ENCODE measurements at regions not wholly inside any gene's neighbourhood (a gene's known extent, or its start where the extent isn't known, plus 50 kb on each side); places are given as distances from the start of the nearest gene placed in this dataset.

- peak; percentile 45 for DNase-seq (ENCODE audit: low spot score)
- no peak overlapping the region for H3K27ac ChIP-seq (ENCODE audit: low read depth, low read length, poor library complexity, severe bottlenecking)
- no peaks in the 10 kb centered on the region for H3K27me3 ChIP-seq (replicated peaks; ENCODE audit: insufficient read depth, low read depth, low read length, poor library complexity)
- CTCF ChIA-PET: no interaction called here
- BruUV-seq (replicated peaks): no TSS peak
- H3K9me3 ChIP-seq (ENCODE audit: low read depth, low read length, poor library complexity, severe bottlenecking): no peaks in the 10 kb centered on the region
- no peaks in the 10 kb centered on the region for H3K36me3 ChIP-seq (ENCODE audit: insufficient read depth, low read length, poor library complexity, severe bottlenecking)
- TF ChIP-seq EZH2 (IDR thresholded peaks at IDR 0.05; ENCODE audit: borderline replicate concordance, low read depth, low read length, poor library complexity, severe bottlenecking): no peak
- TF ChIP-seq, protein P1, sequence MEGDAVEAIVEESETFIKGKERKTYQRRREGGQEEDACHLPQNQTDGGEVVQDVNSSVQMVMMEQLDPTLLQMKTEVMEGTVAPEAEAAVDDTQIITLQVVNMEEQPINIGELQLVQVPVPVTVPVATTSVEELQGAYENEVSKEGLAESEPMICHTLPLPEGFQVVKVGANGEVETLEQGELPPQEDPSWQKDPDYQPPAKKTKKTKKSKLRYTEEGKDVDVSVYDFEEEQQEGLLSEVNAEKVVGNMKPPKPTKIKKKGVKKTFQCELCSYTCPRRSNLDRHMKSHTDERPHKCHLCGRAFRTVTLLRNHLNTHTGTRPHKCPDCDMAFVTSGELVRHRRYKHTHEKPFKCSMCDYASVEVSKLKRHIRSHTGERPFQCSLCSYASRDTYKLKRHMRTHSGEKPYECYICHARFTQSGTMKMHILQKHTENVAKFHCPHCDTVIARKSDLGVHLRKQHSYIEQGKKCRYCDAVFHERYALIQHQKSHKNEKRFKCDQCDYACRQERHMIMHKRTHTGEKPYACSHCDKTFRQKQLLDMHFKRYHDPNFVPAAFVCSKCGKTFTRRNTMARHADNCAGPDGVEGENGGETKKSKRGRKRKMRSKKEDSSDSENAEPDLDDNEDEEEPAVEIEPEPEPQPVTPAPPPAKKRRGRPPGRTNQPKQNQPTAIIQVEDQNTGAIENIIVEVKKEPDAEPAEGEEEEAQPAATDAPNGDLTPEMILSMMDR (conservative IDR thresholded peaks at IDR 0.05; ENCODE audit: low read depth, low read length): no peak
- no peak overlapping the region for H3K4me3 ChIP-seq (ENCODE audit: low read depth, low read length, poor library complexity, severe bottlenecking)
- POLR2A ChIA-PET (ENCODE audit: low non-redundant PET): no interaction called here
- intact Hi-C loops (cut with micrococcal nuclease; ENCODE audit: unreplicated experiment): no loop called here
- H3K4me1 ChIP-seq (ENCODE audit: insufficient read depth, low read length, poor library complexity, severe bottlenecking): peaks cover 7% of the 10 kb centered on the region
Observed at GRCh38 chr2:129619471-129619870, 360.0 kb upstream of the RAB6C start.

DNA sequence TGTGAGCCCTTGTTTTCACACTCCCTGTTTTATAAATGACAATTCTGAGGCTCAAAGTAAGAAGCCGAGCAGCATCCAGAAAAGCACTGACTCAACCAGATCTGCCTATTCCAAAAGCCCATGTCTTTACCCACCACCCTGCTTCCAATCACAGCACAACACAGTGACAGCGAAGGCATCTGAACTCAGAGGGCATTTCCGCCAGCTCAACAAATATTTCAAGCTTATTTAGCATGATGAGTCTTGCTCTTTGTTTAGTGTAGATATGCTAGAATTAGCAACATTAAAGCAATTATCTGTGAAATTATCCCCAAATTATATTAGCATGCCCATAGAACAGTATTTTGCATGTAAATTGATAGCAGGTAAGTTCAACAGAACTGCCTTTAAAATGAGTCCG lies 359.1 kb upstream of the RAB6C start:
- H3K4me1 ChIP-seq (ENCODE audit: insufficient read depth, low read length, poor library complexity, severe bottlenecking): peaks cover 7% of the 10 kb centered on the region
- BruUV-seq (replicated peaks): no TSS peak
- TF ChIP-seq, protein P1 (conservative IDR thresholded peaks at IDR 0.05; ENCODE audit: low read depth, low read length): no peak
- TF ChIP-seq EZH2 (IDR thresholded peaks at IDR 0.05; ENCODE audit: borderline replicate concordance, low read depth, low read length, poor library complexity, severe bottlenecking): no peak
- POLR2A ChIA-PET (ENCODE audit: low non-redundant PET): no interaction called here
- H3K27me3 ChIP-seq (replicated peaks; ENCODE audit: insufficient read depth, low read depth, low read length, poor library complexity): no peaks in the 10 kb centered on the region
- DNase-seq (ENCODE audit: low spot score): peak; percentile 23
- no peaks in the 10 kb centered on the region for H3K36me3 ChIP-seq (ENCODE audit: insufficient read depth, low read length, poor library complexity, severe bottlenecking)
- no peaks in the 10 kb centered on the region for H3K9me3 ChIP-seq (ENCODE audit: low read depth, low read length, poor library complexity, severe bottlenecking)
- intact Hi-C loops (cut with micrococcal nuclease; ENCODE audit: unreplicated experiment): no loop called here
- H3K27ac ChIP-seq (ENCODE audit: low read depth, low read length, poor library complexity, severe bottlenecking): no peak overlapping the region
- H3K4me3 ChIP-seq (ENCODE audit: low read depth, low read length, poor library complexity, severe bottlenecking): no peak overlapping the region
- CTCF ChIA-PET: no interaction called here

DNA sequence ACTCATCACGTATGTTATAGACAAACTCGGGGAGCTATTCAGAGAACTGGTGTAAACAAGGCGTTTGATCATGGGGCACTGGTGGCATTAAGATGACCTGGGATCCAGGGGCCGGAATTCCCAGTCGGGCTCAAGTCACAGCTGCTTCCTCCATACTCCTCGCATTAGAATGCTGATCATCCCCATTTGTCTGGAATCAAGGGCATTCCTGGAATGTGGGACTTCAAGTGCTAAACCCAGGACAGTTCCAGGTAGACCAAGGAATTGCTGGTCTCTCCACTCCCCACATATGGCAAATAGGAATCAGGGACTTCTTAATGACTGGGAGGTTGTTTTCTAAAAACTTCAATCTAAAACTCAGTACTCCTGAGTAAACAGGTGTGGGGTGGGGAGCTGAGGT lies 355.7 kb upstream of the RAB6C start:
- Histone ChIP-seq H3K9me3 (ENCODE audit: low read depth, low read length, poor library complexity, severe bottlenecking) (no peaks in the 10 kb centered on the region), H3K4me3 (ENCODE audit: low read depth, low read length, poor library complexity, severe bottlenecking) (no peak overlapping the region), H3K27ac (ENCODE audit: low read depth, low read length, poor library complexity, severe bottlenecking) (no peak overlapping the region), H3K4me1 (ENCODE audit: insufficient read depth, low read length, poor library complexity, severe bottlenecking) (peaks cover 7% of the 10 kb centered on the region), H3K27me3 (replicated peaks; ENCODE audit: insufficient read depth, low read depth, low read length, poor library complexity) (no peaks in the 10 kb centered on the region), H3K36me3 (ENCODE audit: insufficient read depth, low read length, poor library complexity, severe bottlenecking) (no peaks in the 10 kb centered on the region)
- ChIA-PET POLR2A (ENCODE audit: low non-redundant PET) (no interaction called here), CTCF (no interaction called here)
- no peak for DNase-seq (ENCODE audit: low spot score)
- TF ChIP-seq, protein P1 (conservative IDR thresholded peaks at IDR 0.05; ENCODE audit: low read depth, low read length): no peak
- no peak for TF ChIP-seq EZH2 (IDR thresholded peaks at IDR 0.05; ENCODE audit: borderline replicate concordance, low read depth, low read length, poor library complexity, severe bottlenecking)
- no TSS peak for BruUV-seq (replicated peaks)
- intact Hi-C loops (cut with micrococcal nuclease; ENCODE audit: unreplicated experiment): no loop called here

Data from A673 (cell line).